Right atrium auricular region (tissue), 2 donors: ENCODE measurements at regions not wholly inside any gene's neighbourhood (a gene's known extent, or its start where the extent isn't known, plus 50 kb on each side); places are given as distances from the start of the nearest gene placed in this dataset.

Source experiments
- DNase-seq: peaks from one replicate; pipeline ENCODE4 v3.0.0-alpha.2; 2019; ENCODE audit warnings: low spot score
- H3K27ac ChIP-seq, 2 donors: fragments of 200-600 bp; sonication (generic); 1 replicate in 1 of 2; 2 replicates in 1 of 2; pipeline ENCODE4 v1.5.1; 2016 to 2019
- H3K27me3 ChIP-seq, 2 donors: fragments of 200-600 bp; sonication (generic); one replicate each; pipeline versions ENCODE4 v1.5.1 to v1.6.0; 2017 to 2019
- H3K36me3 ChIP-seq: fragments of 200-600 bp; sonication (generic); one replicate; pipeline ENCODE4 v1.5.1; 2016
- H3K4me1 ChIP-seq, 2 donors: fragments of 200-600 bp; sonication (generic); one replicate each; pipeline versions ENCODE4 v1.5.1 to v1.6.0; 2017 to 2019
- H3K4me3 ChIP-seq, 2 donors: fragments of 200-600 bp; sonication (generic); 1 replicate in 1 of 2; 2 replicates in 1 of 2; pipeline ENCODE4 v1.5.1; 2017 to 2019; ENCODE audit warnings: mild to moderate bottlenecking in 1 of 2, moderate library complexity in 1 of 2
- H3K9me3 ChIP-seq, 2 donors: fragments of 200-600 bp; sonication (generic); one replicate each; pipeline ENCODE4 v1.5.1; 2019
- CTCF ChIP-seq, 2 donors: fragments of 200-600 bp; sonication (generic); IDR thresholded peaks; one replicate each; pipeline ENCODE4 v1.5.1; 2019; ENCODE audit warnings: antibody characterized with exemption in 2 of 2

- Histone ChIP-seq H3K36me3 (no peaks in the 10 kb centered on the region), H3K27ac (no peak overlapping the region), H3K27me3 (no peaks in the 10 kb centered on the region), H3K4me3 (no peak overlapping the region), H3K4me1 (no peaks in the 10 kb centered on the region), H3K9me3 (no peaks in the 10 kb centered on the region)
- no peak for DNase-seq
- no peak for TF ChIP-seq CTCF (IDR thresholded peaks at IDR 0.05)
Measured at GRCh38 chr5:60386436-60387050, 313.4 kb downstream of the DEPDC1B start.

- Histone ChIP-seq H3K27ac (no peak overlapping the region), H3K27me3 (no peaks in the 10 kb centered on the region), H3K4me1 (no peaks in the 10 kb centered on the region), H3K4me3 (no peak overlapping the region), H3K36me3 (no peaks in the 10 kb centered on the region), H3K9me3 (no peaks in the 10 kb centered on the region)
- peak in 1 of 2 donors; percentile 32 for TF ChIP-seq CTCF (IDR thresholded peaks at IDR 0.05)
- DNase-seq: no peak
Measured at GRCh38 chr5:60382716-60383115, 317.2 kb downstream of the DEPDC1B start.

GRCh38 chr5:60379907-60380306 lies 320.1 kb downstream of the DEPDC1B start:
- no peak for TF ChIP-seq CTCF (IDR thresholded peaks at IDR 0.05)
- Histone ChIP-seq H3K4me3 (no peak overlapping the region), H3K36me3 (no peaks in the 10 kb centered on the region), H3K9me3 (no peaks in the 10 kb centered on the region), H3K27me3 (no peaks in the 10 kb centered on the region), H3K4me1 (no peaks in the 10 kb centered on the region), H3K27ac (no peak overlapping the region)
- DNase-seq: no peak

- no peak for TF ChIP-seq CTCF (IDR thresholded peaks at IDR 0.05)
- H3K4me3 ChIP-seq: no peak overlapping the region
- H3K36me3 ChIP-seq: no peaks in the 10 kb centered on the region
- H3K4me1 ChIP-seq: no peaks in the 10 kb centered on the region
- no peaks in the 10 kb centered on the region for H3K27me3 ChIP-seq
- H3K27ac ChIP-seq: no peak overlapping the region
- H3K9me3 ChIP-seq: no peaks in the 10 kb centered on the region
- DNase-seq: no peak
Measured at GRCh38 chr5:60377826-60378225, 322.1 kb downstream of the DEPDC1B start.

- Histone ChIP-seq H3K27me3 (no peaks in the 10 kb centered on the region), H3K4me1 (no peaks in the 10 kb centered on the region), H3K27ac (no peak overlapping the region), H3K4me3 (no peak overlapping the region), H3K9me3 (no peaks in the 10 kb centered on the region), H3K36me3 (no peaks in the 10 kb centered on the region)
- DNase-seq: no peak
- TF ChIP-seq CTCF (IDR thresholded peaks at IDR 0.05): no peak
Measured at GRCh38 chr5:60376860-60377259, 323.1 kb downstream of the DEPDC1B start.

- no peak for TF ChIP-seq CTCF (IDR thresholded peaks at IDR 0.05)
Measured at GRCh38 chr5:60374409-60374808, 325.6 kb downstream of the DEPDC1B start.

More at GRCh38 chr5:60374409-60374808, 325.6 kb downstream of the DEPDC1B start:
- no peaks in the 10 kb centered on the region for H3K36me3 ChIP-seq
- no peak overlapping the region for H3K27ac ChIP-seq
- no peaks in the 10 kb centered on the region for H3K9me3 ChIP-seq
- no peak for DNase-seq
- no peak overlapping the region for H3K4me3 ChIP-seq
- H3K27me3 ChIP-seq: no peaks in the 10 kb centered on the region
- no peaks in the 10 kb centered on the region for H3K4me1 ChIP-seq
